Hepatocyte (in vitro differentiated cells): ENCODE measurements at regions not wholly inside any gene's neighbourhood (a gene's known extent, or its start where the extent isn't known, plus 50 kb on each side); places are given as distances from the start of the nearest gene placed in this dataset.

Experiments
- DNase-seq: peaks from one replicate; pipeline ENCODE4 v3.0.0-alpha.2; 2016; ENCODE audit warnings: low spot score
- H2AFZ ChIP-seq: fragments of 200-600 bp; sonication (generic); 2 replicates; pipeline ENCODE4 v1.6.0; 2016; ENCODE audit warnings: antibody characterized with exemption, mild to moderate bottlenecking
- H3K27ac ChIP-seq: fragments of 200-600 bp; sonication (generic); 2 replicates; pipeline ENCODE4 v1.5.1; 2016; ENCODE audit warnings: mild to moderate bottlenecking
- H3K27me3 ChIP-seq: fragments of 200-600 bp; sonication (generic); 2 replicates; pipeline ENCODE4 v1.6.1; 2016
- H3K36me3 ChIP-seq: fragments of 200-600 bp; sonication (generic); replicated peaks from 2 replicates; pipeline ENCODE4 v1.5.1; 2016; ENCODE audit warnings: low read depth; ENCODE audit not compliant: insufficient read depth
- H3K4me1 ChIP-seq: fragments of 200-600 bp; sonication (generic); 2 replicates; pipeline ENCODE4 v1.5.1; 2016; ENCODE audit warnings: mild to moderate bottlenecking, moderate library complexity; ENCODE audit not compliant: insufficient read depth
- H3K4me2 ChIP-seq: fragments of 200-600 bp; sonication (generic); 2 replicates; pipeline ENCODE4 v1.6.0; 2016
- H3K4me3 ChIP-seq: fragments of 200-600 bp; sonication (generic); 2 replicates; pipeline ENCODE4 v1.5.1; 2016; ENCODE audit warnings: mild to moderate bottlenecking
- H3K79me2 ChIP-seq: fragments of 200-600 bp; sonication (generic); 2 replicates; pipeline ENCODE4 v1.6.0; 2017; ENCODE audit warnings: mild to moderate bottlenecking
- H3K9me2 ChIP-seq: fragments of 200-600 bp; sonication (generic); replicated peaks from 2 replicates; pipeline ENCODE4 v1.6.0; 2017; ENCODE audit warnings: mild to moderate bottlenecking; ENCODE audit not compliant: insufficient read depth
- H3K9me3 ChIP-seq: fragments of 200-600 bp; sonication (generic); 2 replicates; pipeline ENCODE4 v1.5.1; 2016; ENCODE audit warnings: low read depth, mild to moderate bottlenecking
- H4K20me1 ChIP-seq: fragments of 200-600 bp; sonication (generic); 2 replicates; pipeline ENCODE4 v1.6.0; 2016; ENCODE audit warnings: mild to moderate bottlenecking; ENCODE audit not compliant: insufficient read depth, poor library complexity, severe bottlenecking
- CTCF ChIP-seq: fragments of 200-600 bp; sonication (generic); IDR thresholded peaks from 2 replicates; pipeline ENCODE4 v1.5.1; 2016; ENCODE audit warnings: antibody characterized with exemption, mild to moderate bottlenecking; ENCODE audit not compliant: poor library complexity
- EZH2 ChIP-seq: fragments of 200-600 bp; sonication (generic); IDR thresholded peaks from 2 replicates; pipeline ENCODE4 v1.6.1; 2016; ENCODE audit warnings: antibody characterized with exemption, mild to moderate bottlenecking, borderline replicate concordance
- EZH2phosphoT487 ChIP-seq: fragments of 200-600 bp; sonication (generic); IDR thresholded peaks from one replicate; pipeline ENCODE4 v1.6.1; 2018; ENCODE audit warnings: antibody characterized with exemption, mild to moderate bottlenecking, low read depth, moderate library complexity; ENCODE audit not compliant: unreplicated experiment, severe bottlenecking
- WGBS: methylation state at CpG from one replicate; pipeline ENCODE4 v1.1.6; 2016; ENCODE audit warnings: low lambda C conversion rate; ENCODE audit errors: missing lambda C conversion rate; 5-methylcytosine and 5-hydroxymethylcytosine counted together

- no peaks in the 10 kb centered on the region for H4K20me1 ChIP-seq
- H3K79me2 ChIP-seq: no peaks in the 10 kb centered on the region
- no peak overlapping the region for H3K4me3 ChIP-seq
- peak; percentile 21 for DNase-seq
- peaks cover 4% of the 10 kb centered on the region for H3K4me1 ChIP-seq
- no peaks in the 10 kb centered on the region for H3K9me2 ChIP-seq
- H2AFZ ChIP-seq: no peak overlapping the region
- no peaks in the 10 kb centered on the region for H3K9me3 ChIP-seq
- H3K36me3 ChIP-seq: no peaks in the 10 kb centered on the region
- TF ChIP-seq EZH2phosphoT487 (no peak), CTCF (no peak), EZH2 (no peak)
- WGBS: 81% methylated on average over 13 of the region's 13 CpGs
- no peak overlapping the region for H3K4me2 ChIP-seq
- no peak overlapping the region for H3K27ac ChIP-seq
- H3K27me3 ChIP-seq: peaks cover 2% of the 10 kb centered on the region
These were observed 186.1 kb upstream of the SLC24A3 start for GRCh38 chr20:19026121-19026878.

- DNase-seq: no peak
- TF ChIP-seq EZH2: no peak
- TF ChIP-seq EZH2phosphoT487: no peak
- no peaks in the 10 kb centered on the region for H3K36me3 ChIP-seq
- H3K4me2 ChIP-seq: no peak overlapping the region
- H3K9me3 ChIP-seq: no peaks in the 10 kb centered on the region
- no peak overlapping the region for H3K27ac ChIP-seq
- no peak overlapping the region for H3K4me3 ChIP-seq
- H3K27me3 ChIP-seq: peaks cover 5% of the 10 kb centered on the region
- no peaks in the 10 kb centered on the region for H3K9me2 ChIP-seq
- WGBS: 81% methylated on average over 11 of the region's 11 CpGs
- H4K20me1 ChIP-seq: no peaks in the 10 kb centered on the region
- peaks cover 4% of the 10 kb centered on the region for H3K4me1 ChIP-seq
- no peak overlapping the region for H2AFZ ChIP-seq
- no peaks in the 10 kb centered on the region for H3K79me2 ChIP-seq
These were observed 185.4 kb upstream of the SLC24A3 start for GRCh38 chr20:19026901-19027644.

GRCh38 chr20:19027971-19028370 lies 184.5 kb upstream of the SLC24A3 start:
- Histone ChIP-seq H3K27me3 (peaks cover 5% of the 10 kb centered on the region), H4K20me1 (no peaks in the 10 kb centered on the region), H3K27ac (no peak overlapping the region), H3K36me3 (no peaks in the 10 kb centered on the region), H3K4me3 (no peak overlapping the region), H3K4me1 (peaks cover 4% of the 10 kb centered on the region), H3K9me2 (no peaks in the 10 kb centered on the region), H3K79me2 (no peaks in the 10 kb centered on the region), H3K4me2 (no peak overlapping the region), H2AFZ (no peak overlapping the region), H3K9me3 (no peaks in the 10 kb centered on the region)
- WGBS: 91% methylated on average over 9 of the region's 9 CpGs
- TF ChIP-seq EZH2: no peak
- no peak for TF ChIP-seq CTCF
- no peak for TF ChIP-seq EZH2phosphoT487
- no peak for DNase-seq

- H2AFZ ChIP-seq: no peak overlapping the region
- H3K4me1 ChIP-seq: no peaks in the 10 kb centered on the region
- no peaks in the 10 kb centered on the region for H3K9me3 ChIP-seq
- H4K20me1 ChIP-seq: no peaks in the 10 kb centered on the region
- H3K27me3 ChIP-seq: peaks cover 6% of the 10 kb centered on the region
- DNase-seq: no peak
- TF ChIP-seq EZH2phosphoT487 (no peak), CTCF (no peak), EZH2 (no peak)
- H3K79me2 ChIP-seq: no peaks in the 10 kb centered on the region
- 94% methylated on average over 3 of the region's 3 CpGs for WGBS
- H3K4me3 ChIP-seq: no peak overlapping the region
- H3K36me3 ChIP-seq: no peaks in the 10 kb centered on the region
- no peaks in the 10 kb centered on the region for H3K9me2 ChIP-seq
- no peak overlapping the region for H3K27ac ChIP-seq
- H3K4me2 ChIP-seq: no peak overlapping the region
These were observed 170.7 kb upstream of the SLC24A3 start for GRCh38 chr20:19041787-19042186.
